B cell (primary cell): ENCODE measurements at regions not wholly inside any gene's neighbourhood (a gene's known extent, or its start where the extent isn't known, plus 50 kb on each side); places are given as distances from the start of the nearest gene placed in this dataset.

Experiments used
- ATAC-seq: fragments of 200-7000 bp; cut with Tn5 transposase; one replicate; pipeline ENCODE4 v1.10.0; 2021; ENCODE audit warnings: low read depth, mild to moderate bottlenecking, moderate number of reproducible peaks, moderate library complexity
- CTCF ChIA-PET: fragments of 350-600 bp; sonication (Branson Sonifier 250); formaldehyde crosslinking; loops from one replicate; lab custom pipeline; 2021; ENCODE audit warnings: antibody characterized with exemption, inconsistent platforms; lab: Charles Lee
- POLR2A ChIA-PET: fragments of 350-600 bp; sonication (Branson Sonifier 250); formaldehyde crosslinking; loops from one replicate; lab custom pipeline; 2021; ENCODE audit warnings: antibody characterized with exemption; lab: Charles Lee
- DNase-seq: peaks from one replicate; pipeline ENCODE4 v3.0.0; 2013
- H2AFZ ChIP-seq: 2 replicates; pipeline ENCODE4 v1.6.1; 2012; ENCODE audit warnings: mild to moderate bottlenecking, low read depth, low read length; ENCODE audit not compliant: insufficient read depth, poor library complexity, severe bottlenecking
- H3K27ac ChIP-seq, 2 donors: 1 replicate in 1 of 2; 2 replicates in 1 of 2; pipeline ENCODE4 v1.5.1; 2012 to 2013; ENCODE audit warnings: low read length in 2 of 2, mild to moderate bottlenecking in 2 of 2, moderate library complexity in 1 of 2
- H3K27me3 ChIP-seq, 4 experiments: fragments of 200-600 bp in 1 of 4; sonication (generic) in 1 of 4; replicated peaks in 1 of 4; 1 replicate in 2 of 4; 2 replicates in 2 of 4; pipeline versions ENCODE4 v1.6.1 to v1.7.0; 2013 to 2016; ENCODE audit warnings: low read length in 3 of 4, mild to moderate bottlenecking in 2 of 4, mixed read lengths in 1 of 4, moderate library complexity in 1 of 4; ENCODE audit not compliant: insufficient read depth in 4 of 4, control insufficient read depth in 3 of 4; ENCODE audit errors: control extremely low read depth in 1 of 4
- H3K36me3 ChIP-seq, 2 experiments: replicated peaks in 1 of 2; 1 replicate in 1 of 2; 2 replicates in 1 of 2; pipeline versions ENCODE4 v1.6.1 to v1.7.1; 2013; ENCODE audit warnings: low read length in 1 of 2; ENCODE audit not compliant: insufficient read depth in 2 of 2, control insufficient read depth in 1 of 2; ENCODE audit errors: control extremely low read depth in 1 of 2, extremely low read depth in 1 of 2
- H3K4me1 ChIP-seq, 2 donors: fragments of 200-600 bp in 1 of 2; sonication (generic) in 1 of 2; 1 replicate in 1 of 2; 2 replicates in 1 of 2; pipeline versions ENCODE4 v1.5.1 to v1.6.1; 2013 to 2017; ENCODE audit warnings: low read length in 2 of 2; ENCODE audit not compliant: control insufficient read depth in 2 of 2, insufficient read depth in 2 of 2
- H3K4me2 ChIP-seq: replicated peaks from 2 replicates; pipeline ENCODE3; 2012; ENCODE audit warnings: mild to moderate bottlenecking, low read depth, low read length; ENCODE audit not compliant: poor library complexity, severe bottlenecking
- H3K4me3 ChIP-seq, 5 experiments: fragments of 200-600 bp in 1 of 5; sonication (generic) in 1 of 5; 1 replicate in 3 of 5; 2 replicates in 2 of 5; pipeline versions ENCODE4 v1.5.1 to v1.7.0; 2011 to 2016; ENCODE audit warnings: low read length in 4 of 5, mild to moderate bottlenecking in 4 of 5, low read depth in 2 of 5, control low read depth in 1 of 5, moderate library complexity in 1 of 5; ENCODE audit not compliant: insufficient read depth in 1 of 5; ENCODE audit errors: control extremely low read depth in 1 of 5, extremely low read depth in 1 of 5
- H3K79me2 ChIP-seq: fragments of 200-600 bp; sonication (generic); one replicate; pipeline ENCODE4 v1.6.0; 2016; ENCODE audit warnings: low read length; ENCODE audit not compliant: control insufficient read depth, insufficient read depth
- H3K9ac ChIP-seq: fragments of 200-600 bp; sonication (generic); 2 replicates; pipeline ENCODE4 v1.6.1; 2017; ENCODE audit warnings: mild to moderate bottlenecking, low read length, moderate library complexity
- H3K9me3 ChIP-seq, 3 donors: one replicate each; pipeline versions ENCODE4 v1.6.1 to v1.7.1; 2013; ENCODE audit warnings: low read length in 2 of 3; ENCODE audit not compliant: control insufficient read depth in 2 of 3, insufficient read depth in 1 of 3; ENCODE audit errors: control extremely low read depth in 1 of 3
- H4K20me1 ChIP-seq: 2 replicates; pipeline ENCODE4 v1.6.0; 2012; ENCODE audit warnings: mild to moderate bottlenecking, low read length; ENCODE audit not compliant: insufficient read depth, control insufficient read depth, poor library complexity, severe bottlenecking
- H3K27ac Mint-ChIP-seq: one replicate; pipeline ENCODE4 v1.8.0; 2021; ENCODE audit warnings: mixed read lengths
- H3K27me3 Mint-ChIP-seq: one replicate; pipeline ENCODE4 v1.8.0; 2021; ENCODE audit warnings: mixed read lengths
- H3K4me1 Mint-ChIP-seq: one replicate; pipeline ENCODE4 v1.8.0; 2021; ENCODE audit warnings: mixed read lengths
- H3K4me3 Mint-ChIP-seq: one replicate; pipeline ENCODE4 v1.8.0; 2021; ENCODE audit warnings: mixed read lengths
- H3K9me3 Mint-ChIP-seq: one replicate; pipeline ENCODE4 v1.8.0; 2022; ENCODE audit warnings: mixed read lengths; ENCODE audit not compliant: insufficient read depth
- EZH2 ChIP-seq: IDR thresholded peaks from 2 replicates; pipeline ENCODE4 v1.6.1; 2012; ENCODE audit warnings: borderline replicate concordance, low read depth, mild to moderate bottlenecking, moderate library complexity, low read length; ENCODE audit not compliant: insufficient read depth, poor library complexity, severe bottlenecking
- WGBS: methylation state at CpG from one replicate; pipeline ENCODE4 v1.1.5; 2013; ENCODE audit warnings: missing lambda C conversion rate; ENCODE audit not compliant: insufficient coverage; 5-methylcytosine and 5-hydroxymethylcytosine counted together
- intact Hi-C: fragments of 100-400 bp; cut with micrococcal nuclease; formaldehyde crosslinking; loops from one replicate; pipeline ENCODE4 v1.10.0; 2022
- TF ChIP-seq, protein P1 (sequence below): fragments of 200-600 bp; IDR thresholded peaks from one replicate; pipeline ENCODE4 v1.8.0; 2022; ENCODE audit warnings: antibody characterized with exemption, mild to moderate bottlenecking

DNA sequence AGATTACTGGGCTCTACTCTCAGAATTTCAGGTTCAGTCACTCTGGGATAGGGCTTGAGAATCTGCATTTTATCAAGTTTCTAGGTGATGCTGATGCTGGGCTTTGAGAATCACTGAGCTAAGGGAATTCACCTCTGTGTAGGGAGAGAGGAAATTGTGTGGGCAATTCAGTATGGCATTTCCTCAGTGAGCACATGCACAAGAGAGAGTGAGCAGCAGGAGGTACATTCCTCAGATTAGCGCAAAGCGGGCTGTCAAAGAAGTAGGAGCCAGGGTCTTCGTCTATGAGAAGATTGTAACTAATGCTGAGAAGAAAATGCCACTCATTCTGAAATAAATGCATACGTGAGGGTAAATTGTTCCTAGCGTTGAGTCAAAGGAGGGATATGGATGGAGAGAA lies 175.9 kb downstream of the KIF4B start:
- Mint-ChIP-seq H3K27ac (no peak overlapping the region), H3K4me3 (no peak overlapping the region), H3K4me1 (no peaks in the 10 kb centered on the region), H3K9me3 (peaks cover 4% of the 10 kb centered on the region), H3K27me3 (peaks cover 15% of the 10 kb centered on the region)
- H3K27me3 ChIP-seq: no peaks in the 10 kb centered on the region
- no peak overlapping the region for H3K9ac ChIP-seq
- no peaks in the 10 kb centered on the region for H3K79me2 ChIP-seq
- POLR2A ChIA-PET: no interaction called here
- no peak overlapping the region for H3K27ac ChIP-seq
- WGBS: 96% methylated on average over 4 of the region's 5 CpGs
- ATAC-seq (no peak), DNase-seq (no peak)
- CTCF ChIA-PET: no interaction called here
- no peak for TF ChIP-seq EZH2
- TF ChIP-seq, protein P1, sequence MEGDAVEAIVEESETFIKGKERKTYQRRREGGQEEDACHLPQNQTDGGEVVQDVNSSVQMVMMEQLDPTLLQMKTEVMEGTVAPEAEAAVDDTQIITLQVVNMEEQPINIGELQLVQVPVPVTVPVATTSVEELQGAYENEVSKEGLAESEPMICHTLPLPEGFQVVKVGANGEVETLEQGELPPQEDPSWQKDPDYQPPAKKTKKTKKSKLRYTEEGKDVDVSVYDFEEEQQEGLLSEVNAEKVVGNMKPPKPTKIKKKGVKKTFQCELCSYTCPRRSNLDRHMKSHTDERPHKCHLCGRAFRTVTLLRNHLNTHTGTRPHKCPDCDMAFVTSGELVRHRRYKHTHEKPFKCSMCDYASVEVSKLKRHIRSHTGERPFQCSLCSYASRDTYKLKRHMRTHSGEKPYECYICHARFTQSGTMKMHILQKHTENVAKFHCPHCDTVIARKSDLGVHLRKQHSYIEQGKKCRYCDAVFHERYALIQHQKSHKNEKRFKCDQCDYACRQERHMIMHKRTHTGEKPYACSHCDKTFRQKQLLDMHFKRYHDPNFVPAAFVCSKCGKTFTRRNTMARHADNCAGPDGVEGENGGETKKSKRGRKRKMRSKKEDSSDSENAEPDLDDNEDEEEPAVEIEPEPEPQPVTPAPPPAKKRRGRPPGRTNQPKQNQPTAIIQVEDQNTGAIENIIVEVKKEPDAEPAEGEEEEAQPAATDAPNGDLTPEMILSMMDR: no peak
- H3K9me3 ChIP-seq: peaks cover 0 to 4% (median 0%) of the 10 kb centered on the region in 3 donors
- intact Hi-C loops: no loop called here
- H3K4me2 ChIP-seq: no peak overlapping the region
- no peak overlapping the region for H2AFZ ChIP-seq
- H3K36me3 ChIP-seq: no peaks in the 10 kb centered on the region
- H3K4me1 ChIP-seq: no peaks in the 10 kb centered on the region
- no peaks in the 10 kb centered on the region for H4K20me1 ChIP-seq
- no peak overlapping the region for H3K4me3 ChIP-seq

DNA sequence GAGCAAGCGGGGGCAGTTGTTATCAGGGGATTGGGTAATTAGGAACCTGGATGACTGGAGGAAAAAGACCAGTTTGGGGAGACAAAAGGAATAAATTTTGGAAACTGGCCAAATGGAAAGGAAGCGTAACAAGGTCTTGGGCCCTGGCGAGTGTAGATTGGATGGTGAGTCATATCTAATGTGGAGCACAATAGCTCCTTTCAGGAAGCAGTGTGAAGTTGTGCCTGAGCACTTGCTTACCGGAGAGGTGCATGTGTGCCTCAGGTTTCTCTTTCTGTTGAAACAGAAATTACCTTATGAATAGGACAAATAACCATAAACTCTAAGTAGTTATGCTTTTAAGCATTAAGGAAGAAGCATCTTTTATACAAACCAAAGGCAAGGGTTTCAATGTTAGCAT lies 176.4 kb downstream of the KIF4B start:
- H3K27me3 ChIP-seq: no peaks in the 10 kb centered on the region
- ATAC-seq: no peak
- Mint-ChIP-seq H3K27ac (no peak overlapping the region), H3K4me3 (no peak overlapping the region), H3K27me3 (peaks cover 15% of the 10 kb centered on the region), H3K9me3 (peaks cover 4% of the 10 kb centered on the region), H3K4me1 (no peaks in the 10 kb centered on the region)
- no peak overlapping the region for H3K4me3 ChIP-seq
- no peaks in the 10 kb centered on the region for H3K36me3 ChIP-seq
- no peak for TF ChIP-seq EZH2
- TF ChIP-seq, protein P1: no peak
- intact Hi-C loops: no loop called here
- no peak overlapping the region for H3K27ac ChIP-seq
- H2AFZ ChIP-seq: no peak overlapping the region
- no peak overlapping the region for H3K9ac ChIP-seq
- WGBS: 83% methylated on average over 3 of the region's 4 CpGs
- no peaks in the 10 kb centered on the region for H3K9me3 ChIP-seq
- H3K4me2 ChIP-seq: no peak overlapping the region
- no peaks in the 10 kb centered on the region for H3K4me1 ChIP-seq
- ChIA-PET CTCF (no interaction called here), POLR2A (no interaction called here)
- no peaks in the 10 kb centered on the region for H4K20me1 ChIP-seq
- no peak for DNase-seq
- H3K79me2 ChIP-seq: no peaks in the 10 kb centered on the region
